Renal cortex interstitium (tissue), 11 donors: ENCODE measurements at regions not wholly inside any gene's neighbourhood (a gene's known extent, or its start where the extent isn't known, plus 50 kb on each side); places are given as distances from the start of the nearest gene placed in this dataset.

Source experiments
- DNase-seq, 11 donors: peaks; one replicate each; pipeline ENCODE4 v3.0.0-alpha.2; 2013; ENCODE audit warnings: low read depth in 9 of 11, low spot score in 4 of 11; ENCODE audit errors: extremely low read depth in 1 of 11

DNA sequence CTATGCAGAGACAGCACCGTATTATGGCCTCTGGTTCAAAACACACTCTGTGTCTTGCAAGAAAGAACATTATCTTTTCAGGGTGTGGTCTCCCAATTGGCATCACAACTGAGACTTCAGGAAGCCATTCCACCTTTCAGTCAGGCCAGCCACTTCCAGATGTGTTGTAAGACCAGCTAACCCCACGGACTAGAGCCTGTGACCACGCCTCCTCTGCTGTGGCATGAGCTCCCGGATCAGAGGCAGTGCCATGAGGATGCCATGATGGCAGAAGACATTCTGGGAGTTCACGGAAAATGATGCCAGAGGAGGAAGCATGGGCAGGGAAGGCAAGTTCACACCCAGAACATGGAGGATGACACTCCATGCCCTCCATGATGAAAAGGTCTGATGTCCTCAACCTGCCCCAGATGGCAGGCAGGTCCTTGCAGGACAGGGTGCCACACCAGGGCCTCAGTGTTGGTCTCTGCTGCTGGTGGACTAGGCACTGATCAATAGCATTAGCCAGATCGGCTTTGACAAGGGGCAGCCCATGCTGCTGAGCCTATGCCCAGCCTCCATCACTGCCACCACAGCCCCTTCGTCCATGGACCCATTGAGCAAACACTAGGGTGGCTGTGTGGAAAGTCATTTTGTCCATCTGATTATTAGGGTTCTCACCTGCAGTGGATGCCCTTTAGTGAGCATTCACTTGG lies 341.6 kb downstream of the MATN1 start:
- DNase-seq = no peak

DNA sequence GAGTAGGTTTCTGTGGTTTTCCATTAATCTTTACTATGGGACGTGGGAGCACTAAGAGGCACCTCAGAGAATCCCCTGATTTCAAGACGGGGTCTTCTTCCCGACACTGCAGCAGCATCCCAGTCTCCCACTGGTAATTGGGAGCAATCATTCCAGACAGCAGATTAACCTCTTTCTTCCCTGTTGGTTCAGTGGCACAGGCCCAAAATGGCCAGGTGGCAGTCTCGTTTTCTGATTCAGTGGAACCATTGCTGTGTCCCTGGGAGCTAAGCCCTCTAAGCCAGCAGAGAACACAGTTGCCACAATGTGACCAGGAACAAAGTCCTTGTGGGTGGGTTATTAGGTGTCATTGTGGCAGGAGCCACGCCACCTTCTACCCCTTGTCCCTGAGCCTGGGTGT lies 342.1 kb downstream of the MATN1 start:
- DNase-seq = no peak

DNA sequence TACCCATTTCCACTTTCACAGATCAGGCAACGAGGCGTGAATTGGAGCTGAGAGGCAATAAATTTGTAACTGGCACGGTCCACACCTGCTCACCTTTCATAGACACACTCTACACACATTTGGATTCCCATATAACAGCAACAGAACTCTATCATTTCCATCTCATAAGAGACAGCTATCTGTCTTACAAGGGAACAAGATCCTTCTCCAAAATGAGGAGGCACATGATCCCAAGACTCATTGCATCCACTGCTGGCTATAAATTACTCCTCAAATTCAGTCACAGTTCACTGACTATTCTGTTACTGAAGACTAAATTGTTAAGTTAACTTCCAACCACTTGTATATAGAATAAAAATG lies 342.8 kb downstream of the MATN1 start:
- DNase-seq = no peak

DNA sequence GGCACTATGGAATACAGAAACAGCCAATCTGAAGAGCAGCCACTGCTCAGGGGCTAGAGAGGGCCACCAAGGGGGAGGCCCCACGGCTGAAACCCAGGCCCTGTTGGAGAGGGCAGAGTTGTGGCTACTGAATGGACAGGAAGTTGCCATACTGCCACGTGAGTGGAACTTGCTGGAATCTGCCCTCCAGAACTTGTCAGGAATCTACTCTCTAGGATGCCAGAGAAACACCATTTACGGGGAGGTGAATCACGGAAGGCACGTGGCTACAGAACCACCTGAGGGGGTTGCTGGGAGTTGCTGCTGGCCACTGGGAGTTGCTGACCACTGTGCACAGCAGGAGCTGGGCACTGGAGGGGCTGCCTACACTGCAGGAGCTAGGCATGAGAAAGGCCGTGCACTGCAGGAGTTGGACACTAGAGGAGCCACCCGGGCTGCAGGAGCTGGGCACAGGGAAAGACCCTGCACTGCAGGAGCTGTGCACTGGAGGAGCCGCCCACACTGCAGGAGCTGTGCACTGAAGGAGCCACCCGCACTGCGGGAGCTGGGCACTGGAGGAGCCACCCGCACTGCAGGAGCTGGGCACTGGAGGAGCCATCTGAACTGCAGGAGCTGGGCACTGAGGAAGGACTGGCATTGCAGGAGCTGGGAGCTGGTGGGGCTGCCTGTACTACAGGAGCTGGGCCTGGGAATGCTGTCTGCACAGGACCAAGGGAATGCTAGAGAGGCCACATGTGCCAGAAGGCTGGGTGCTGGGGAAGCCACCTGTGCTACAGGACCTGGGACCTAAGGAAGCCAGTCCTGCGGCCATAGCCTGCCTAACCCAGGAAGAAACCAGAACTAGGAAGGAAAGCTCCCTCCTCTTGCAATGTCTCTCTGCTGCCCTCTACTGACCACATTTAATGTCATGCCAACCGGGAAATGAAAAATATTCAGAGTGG lies 343.4 kb downstream of the MATN1 start:
- peak; percentile 52 to 75 (median 68) for DNase-seq

DNA sequence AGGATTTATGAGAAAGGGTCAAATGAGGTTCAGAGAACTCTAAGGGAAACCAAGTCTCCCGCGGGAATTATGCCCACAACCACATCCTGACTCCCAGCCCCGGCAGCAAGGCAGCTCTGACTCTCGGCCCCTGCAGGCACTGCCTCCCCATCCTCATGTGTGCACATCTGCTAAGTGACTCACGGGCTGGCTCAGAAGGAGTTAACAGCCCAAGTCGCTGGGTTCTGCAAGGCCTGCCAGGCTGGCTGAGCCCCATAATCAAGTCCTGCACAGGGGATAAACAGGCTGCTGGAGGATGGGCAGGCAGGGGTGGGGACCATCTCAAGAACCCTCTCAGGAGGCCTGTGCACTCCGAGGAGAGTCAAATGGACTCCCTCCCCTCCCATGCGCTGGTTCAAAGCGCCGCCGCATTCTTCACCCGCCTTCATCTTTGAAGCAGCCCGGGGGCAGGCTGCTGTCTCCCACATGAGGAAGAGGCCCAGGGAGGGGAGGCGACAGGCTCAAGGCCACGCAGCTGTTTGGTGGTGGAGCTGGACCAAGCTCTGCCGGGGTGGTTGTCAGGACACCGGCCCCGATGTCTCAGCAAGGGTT lies 344.3 kb downstream of the MATN1 start:
- peak in 10 of 11 donors; percentile 17 to 69 (median 58) for DNase-seq

DNA sequence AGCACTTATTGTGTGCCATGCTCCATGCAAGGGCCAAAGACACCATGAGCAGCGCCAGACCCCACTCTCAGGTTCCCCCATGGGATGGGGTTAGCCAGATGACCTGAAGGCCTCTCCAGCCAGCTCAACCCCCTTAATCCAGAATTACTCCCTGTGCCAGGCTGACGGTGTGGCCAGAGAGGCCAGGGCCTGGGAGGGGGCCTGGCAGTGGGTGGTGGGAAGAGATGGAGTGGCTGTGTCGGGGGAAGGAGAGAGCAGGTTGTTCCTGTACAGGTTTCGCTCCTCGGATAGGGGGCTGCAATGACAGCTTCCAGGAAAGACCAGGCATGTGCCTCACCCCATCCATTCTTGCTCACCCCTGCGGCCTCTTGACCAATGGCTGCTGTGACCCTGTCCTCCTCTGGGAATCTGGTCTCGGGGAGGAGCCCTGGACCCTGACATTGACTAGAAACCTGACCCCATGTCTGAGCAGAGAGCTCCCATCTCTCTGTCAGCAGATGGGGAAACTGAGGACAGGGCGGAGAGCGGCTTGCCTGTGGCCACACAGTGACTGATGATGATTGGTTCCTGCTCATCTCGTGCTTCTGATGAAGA lies 345.3 kb downstream of the MATN1 start:
- no peak for DNase-seq

DNA sequence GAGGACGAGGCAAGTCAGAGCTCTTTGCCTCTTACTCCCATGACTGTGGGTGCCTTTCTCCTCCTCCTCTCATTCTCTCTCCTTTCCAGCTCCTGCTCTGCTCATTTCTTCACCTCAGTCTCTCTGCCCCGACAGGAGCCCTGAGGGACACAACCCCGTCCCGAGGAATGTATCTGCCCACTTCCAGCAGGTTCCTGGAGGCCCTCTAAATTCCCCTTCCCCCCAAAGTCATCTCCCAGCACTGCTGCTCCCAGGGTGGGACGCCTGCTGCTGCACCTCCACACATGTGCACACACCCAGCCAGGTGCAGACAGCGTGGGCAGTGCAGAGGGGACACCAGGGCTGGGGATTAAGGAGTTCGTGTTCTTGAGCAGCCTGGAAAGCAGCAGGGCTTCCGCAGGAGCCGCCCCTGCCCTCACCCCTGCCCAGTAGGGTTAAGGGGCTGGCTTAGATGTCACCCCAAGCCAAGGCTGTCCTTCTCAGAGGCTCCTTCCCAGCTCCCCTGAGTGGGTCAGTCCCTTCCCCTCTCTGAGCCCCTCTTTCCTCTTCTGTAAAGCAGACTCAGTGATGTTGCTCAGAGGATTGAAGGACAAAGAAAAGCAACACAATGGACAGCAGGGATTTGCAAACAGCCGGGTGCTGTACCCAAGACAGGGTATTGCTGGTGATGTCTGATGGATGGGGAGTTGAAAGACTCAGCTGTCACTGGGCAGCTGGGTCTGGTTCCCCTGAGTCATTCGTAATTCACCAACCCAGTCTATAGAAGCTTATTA lies 346.0 kb downstream of the MATN1 start:
- no peak for DNase-seq

DNA sequence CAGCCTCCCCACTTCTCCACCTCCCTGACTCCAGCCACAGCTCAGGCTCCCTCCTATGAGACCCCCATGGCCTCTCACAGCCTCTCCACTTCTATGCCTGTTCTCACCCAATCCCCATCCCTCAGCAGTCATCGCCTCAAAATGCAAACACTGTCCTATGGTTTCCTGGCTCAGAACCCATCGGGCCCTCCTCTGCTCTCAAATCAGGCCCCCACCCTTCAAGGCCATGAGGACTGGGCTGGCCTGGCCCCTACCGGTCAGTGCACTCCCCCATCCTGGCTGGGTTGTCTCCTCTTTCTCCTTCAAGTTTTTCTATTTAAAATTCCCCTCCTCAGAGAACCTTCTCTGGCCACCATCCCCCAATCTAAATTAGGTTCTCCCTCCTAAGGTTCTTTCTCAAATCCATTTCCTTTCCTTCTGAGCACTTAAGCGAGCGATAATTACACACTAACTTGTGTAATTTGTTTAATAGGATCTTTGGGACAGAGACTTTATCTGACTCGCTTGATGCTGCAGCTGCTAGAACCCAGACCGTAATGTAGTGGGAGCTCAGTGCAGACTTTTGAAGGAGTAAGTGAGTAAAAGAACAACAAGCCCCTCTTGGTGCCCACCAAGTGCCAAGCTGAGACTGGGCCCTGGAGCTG lies 347.2 kb downstream of the MATN1 start:
- DNase-seq = no peak

DNA sequence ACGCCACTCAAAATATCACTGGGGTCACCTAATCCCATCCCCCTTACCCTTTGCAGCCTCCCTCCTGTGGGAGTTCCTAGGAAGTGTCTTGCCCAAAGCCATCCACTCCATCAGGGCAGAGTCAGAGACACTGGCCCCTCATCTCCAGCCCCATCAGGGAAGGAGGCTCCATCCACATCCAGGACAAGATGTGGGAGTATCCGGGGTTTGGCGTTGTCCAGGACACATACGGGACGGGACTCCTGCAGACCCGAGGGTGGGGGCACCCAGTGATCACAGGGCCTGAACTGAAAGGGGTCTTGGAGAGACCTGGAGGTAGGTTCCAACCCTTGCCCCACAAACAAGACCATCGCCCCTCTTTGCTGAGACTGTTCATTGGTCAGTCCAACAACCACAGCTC lies 348.2 kb downstream of the MATN1 start:
- no peak for DNase-seq

DNA sequence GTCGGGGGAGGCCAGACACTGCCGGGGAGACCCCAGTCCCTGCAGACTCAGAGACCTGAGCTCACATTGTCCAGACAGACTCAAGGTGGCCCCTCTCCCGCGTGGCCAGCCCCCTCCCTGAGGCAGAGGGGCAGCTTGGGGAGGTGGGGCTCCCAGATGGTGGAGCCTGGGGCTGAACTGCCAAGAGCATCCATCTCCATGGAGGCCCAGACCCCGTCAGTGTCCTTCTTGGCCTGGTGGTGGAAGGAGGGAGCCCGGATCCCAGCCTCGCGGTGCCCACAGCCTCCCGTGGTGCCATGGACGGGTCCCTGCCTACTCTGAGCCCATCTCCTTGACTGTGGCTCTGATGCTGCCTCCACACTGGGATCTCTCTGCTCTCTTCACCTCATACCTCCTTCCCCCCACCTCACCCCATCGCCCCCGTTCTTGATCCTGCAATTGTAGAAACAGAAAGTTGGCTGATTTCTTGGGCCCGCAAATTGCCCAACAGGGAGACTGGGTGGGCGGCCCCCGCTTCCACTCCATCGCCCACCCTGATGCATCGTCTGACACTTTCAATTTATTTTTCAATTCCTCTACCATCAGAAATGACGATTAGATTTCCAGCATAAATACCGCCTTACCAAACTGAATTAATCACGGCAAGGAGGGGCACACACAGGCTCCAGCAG lies 348.9 kb downstream of the MATN1 start:
- no peak for DNase-seq

DNA sequence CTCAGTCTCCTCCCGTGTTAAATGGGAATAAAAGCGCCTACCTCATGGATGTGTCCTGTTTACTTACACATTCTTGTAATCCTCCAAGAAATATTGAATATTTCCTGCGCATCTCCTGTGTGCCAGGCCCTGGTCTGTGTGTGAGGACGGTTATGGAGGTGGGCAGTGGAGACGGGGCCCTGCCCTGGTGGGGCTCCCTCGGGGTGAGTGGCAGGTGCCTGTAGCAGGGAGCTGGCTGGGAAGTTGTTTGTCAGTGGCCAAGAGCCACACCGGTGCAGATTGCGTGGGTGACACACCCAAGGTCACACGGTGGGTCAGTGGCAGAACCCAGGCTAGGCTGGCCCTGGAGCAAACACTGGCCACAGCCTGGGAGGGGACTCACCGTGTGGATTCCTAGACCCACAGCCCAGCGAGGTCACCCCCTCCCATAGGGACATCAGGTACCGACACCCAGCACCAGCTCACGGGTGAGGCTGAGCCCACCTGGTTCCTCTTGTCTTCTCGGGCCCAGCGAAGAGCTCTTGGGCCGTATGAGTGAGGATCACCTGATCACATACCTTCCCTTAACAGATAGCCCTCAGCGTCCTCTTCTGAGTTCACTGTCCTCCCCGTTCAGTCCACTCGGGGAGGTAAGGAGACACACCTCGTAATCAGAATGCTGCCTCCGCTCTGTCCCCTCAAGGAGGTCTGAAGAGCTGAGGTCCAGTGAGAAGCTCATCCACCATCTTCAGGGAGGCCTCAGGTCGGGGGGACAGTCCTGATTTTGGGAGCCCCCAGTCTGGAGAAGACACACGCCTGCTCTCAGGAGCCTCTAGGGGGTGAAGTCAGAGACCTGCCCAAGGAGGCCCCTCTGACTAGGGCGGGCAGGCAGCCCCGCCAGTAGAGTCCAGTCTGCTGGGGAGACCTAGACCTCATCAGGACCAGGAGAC lies 349.6 kb downstream of the MATN1 start:
- DNase-seq = no peak

DNA sequence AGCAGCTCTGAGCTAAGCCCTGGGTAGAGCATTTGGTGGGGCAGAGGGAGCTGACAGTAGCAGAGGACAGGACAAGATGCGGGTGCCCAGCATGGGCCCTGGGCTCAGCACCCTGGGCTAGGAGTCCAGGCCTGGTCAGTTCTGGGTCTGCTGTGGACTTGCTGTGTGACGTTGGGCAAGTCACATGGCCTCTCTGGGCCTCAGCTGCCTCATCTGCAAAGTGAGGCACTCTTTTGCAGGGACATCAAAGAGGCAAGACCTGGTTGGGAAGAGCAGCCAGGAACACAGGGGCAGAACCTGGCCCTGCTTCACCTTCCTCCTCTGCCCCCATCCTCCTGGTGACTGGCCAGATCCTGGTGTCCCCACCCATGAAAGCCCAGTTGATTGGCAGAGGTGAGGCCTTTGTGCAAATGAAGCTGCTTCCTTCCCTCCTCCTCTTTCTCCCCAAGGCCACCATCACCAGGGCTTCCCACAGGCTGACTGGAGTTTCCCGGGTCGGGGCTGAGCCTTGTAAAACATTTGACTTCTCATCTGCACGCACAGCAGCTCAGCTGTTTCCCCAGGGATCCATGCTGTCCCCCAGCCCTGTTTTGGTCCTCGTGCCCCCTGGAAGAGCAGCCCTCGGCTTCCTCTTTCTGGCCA lies 350.5 kb downstream of the MATN1 start:
- no peak for DNase-seq

DNA sequence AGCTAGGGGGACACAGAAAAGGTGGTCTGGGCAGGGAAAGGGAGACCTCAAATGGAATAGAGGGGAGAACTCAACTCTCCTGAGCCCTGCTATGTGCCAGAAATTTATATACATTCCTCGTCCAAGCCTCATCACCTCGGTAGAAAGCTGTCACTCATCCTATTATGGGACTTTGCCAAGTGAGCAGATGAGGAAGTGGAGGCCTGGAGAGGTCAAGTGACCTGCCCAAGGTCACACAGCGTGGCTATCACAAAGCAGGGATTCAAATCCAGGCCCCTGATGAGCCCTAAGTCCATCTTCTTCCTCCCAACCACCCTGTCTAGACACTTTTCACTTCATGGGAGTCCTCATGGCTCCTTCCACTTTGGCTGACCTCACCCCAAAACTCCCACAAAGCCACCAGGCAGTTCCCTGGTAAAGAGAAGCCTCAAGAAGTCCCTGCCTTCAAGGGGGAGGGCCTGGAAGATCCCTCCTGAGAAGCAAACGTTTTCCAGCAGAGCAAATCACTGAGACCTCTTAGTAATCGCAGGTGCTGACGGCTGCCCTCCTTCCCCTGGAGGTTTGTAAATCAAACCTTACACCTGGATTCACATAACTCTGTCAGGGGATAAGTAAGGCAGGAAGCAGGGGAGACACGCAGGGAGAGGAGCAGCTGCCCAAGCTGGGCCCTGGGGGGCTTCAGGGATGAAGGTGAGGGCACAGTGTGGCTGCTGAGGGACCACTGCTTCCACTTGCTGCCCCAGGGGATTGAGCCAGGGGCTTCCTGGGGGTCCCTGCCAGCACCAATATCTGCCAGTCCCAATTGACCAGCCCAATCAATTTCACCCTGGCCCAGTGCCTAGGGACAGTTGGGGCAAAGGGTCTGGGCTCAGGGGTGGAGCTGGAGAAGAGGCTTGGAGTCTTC lies 351.2 kb downstream of the MATN1 start:
- DNase-seq = no peak

DNA sequence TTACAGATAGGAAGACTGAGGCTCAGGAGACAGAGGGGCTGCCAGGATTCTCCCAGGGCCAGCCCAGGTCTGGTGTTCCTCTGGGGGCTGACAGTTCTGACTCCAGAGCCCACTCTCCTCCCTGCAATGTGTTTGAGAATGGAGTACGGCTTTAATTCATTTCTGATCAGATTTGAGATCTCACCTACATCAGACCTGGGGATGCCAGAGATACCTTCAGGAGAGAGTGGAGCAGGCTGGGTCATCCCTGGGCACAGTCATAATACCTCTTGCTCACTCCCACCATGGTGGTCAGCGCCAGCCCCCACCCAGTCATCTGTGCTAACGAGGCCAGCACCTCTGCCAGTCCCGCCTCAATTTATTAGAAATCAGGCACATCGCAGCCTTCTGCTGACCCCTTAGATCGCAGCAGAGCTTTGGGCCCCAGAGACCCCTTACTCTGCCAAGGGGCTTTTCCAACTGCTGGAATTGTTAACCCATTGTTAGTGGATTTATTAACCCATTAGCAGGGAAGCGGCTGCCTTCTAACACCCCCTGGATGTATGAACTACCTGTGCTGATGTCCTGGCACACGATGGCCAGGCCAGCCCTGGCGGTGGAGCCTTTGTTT lies 352.1 kb downstream of the MATN1 start:
- no peak for DNase-seq

DNA sequence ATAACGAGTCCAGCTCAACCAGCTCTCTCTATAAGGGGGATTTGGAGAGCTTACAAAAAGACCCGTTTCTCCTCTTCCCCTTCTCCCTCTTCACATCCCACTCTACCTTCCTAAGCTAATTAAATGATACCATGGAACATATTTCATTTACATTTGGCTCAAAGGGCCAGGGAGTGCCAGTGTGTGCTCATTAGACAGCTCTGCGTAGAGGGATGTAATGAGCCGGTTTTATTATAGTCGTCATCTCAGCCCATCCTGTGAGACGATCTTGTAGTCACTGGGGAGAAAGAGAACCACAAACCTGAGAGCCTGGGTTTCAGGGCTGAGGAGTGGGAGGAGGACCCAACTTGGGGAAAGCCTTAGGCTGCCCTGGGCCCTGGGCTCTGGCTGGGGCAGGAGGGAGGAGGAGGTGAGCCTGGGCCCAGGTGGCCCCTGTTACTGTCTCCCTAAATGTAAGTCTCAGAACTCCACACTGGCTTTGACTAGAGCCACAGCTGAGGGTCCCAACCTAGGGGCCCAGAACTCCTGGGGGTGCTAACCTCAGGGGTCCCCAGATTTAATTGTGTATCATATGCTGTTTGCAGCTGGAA lies 354.6 kb downstream of the MATN1 start:
- no peak for DNase-seq
